HG03095 (cell line): ENCODE measurements at regions not wholly inside any gene's neighbourhood (a gene's known extent, or its start where the extent isn't known, plus 50 kb on each side); places are given as distances from the start of the nearest gene placed in this dataset.
A peak's percentile ranks its signal among the peaks of the same experiment; 100 is the strongest.
"Not testable (repeated sequence)": the region's sequence is repeated elsewhere in the genome, so short reads cannot be mapped to it uniquely, and the experiment has no call there.

Source experiments
- ATAC-seq: cut with Tn5 transposase; IDR thresholded peaks from one replicate; pipeline ENCODE4 v1.9.1; 2021; ENCODE audit warnings: moderate library complexity; ENCODE audit not compliant: unreplicated experiment

- ATAC-seq = not testable (repeated sequence)
Measured at GRCh38 chr11:14573539-14574057, 53.4 kb upstream of the PSMA1 start.

GRCh38 chr11:14577292-14577691, 57.1 kb upstream of the PSMA1 start:
- ATAC-seq = no peak

- peak; percentile 8 for ATAC-seq
Measured at GRCh38 chr11:14577835-14578529, 57.8 kb upstream of the PSMA1 start.

- ATAC-seq = peak; percentile 98
Measured at GRCh38 chr11:14578541-14578956, 58.4 kb upstream of the PSMA1 start.

GRCh38 chr11:14579646-14580045, 59.5 kb upstream of the PSMA1 start:
- no peak for ATAC-seq

- ATAC-seq = no peak
Measured at GRCh38 chr11:14582793-14583192, 60.8 kb upstream of the PDE3B start.

GRCh38 chr11:14583252-14584034, 60.2 kb upstream of the PDE3B start:
- ATAC-seq = no peak

- ATAC-seq = no peak
Measured at GRCh38 chr11:14584035-14584363, 59.6 kb upstream of the PDE3B start.

GRCh38 chr11:14584595-14584994, 59.0 kb upstream of the PDE3B start:
- no peak for ATAC-seq

GRCh38 chr11:14585438-14585837, 58.2 kb upstream of the PDE3B start:
- ATAC-seq = no peak

GRCh38 chr11:14587258-14587657, 56.3 kb upstream of the PDE3B start:
- ATAC-seq = no peak

GRCh38 chr11:14588681-14589080, 54.9 kb upstream of the PDE3B start:
- no peak for ATAC-seq

- no peak for ATAC-seq
Measured at GRCh38 chr11:14589421-14589820, 54.2 kb upstream of the PDE3B start.

- not testable (repeated sequence) for ATAC-seq
Measured at GRCh38 chr11:14591046-14591445, 52.6 kb upstream of the PDE3B start.

GRCh38 chr11:14593671-14594070, 49.9 kb upstream of the PDE3B start:
- no peak for ATAC-seq
